Progenitor cell of endocrine pancreas (in vitro differentiated cells): ENCODE measurements at regions not wholly inside any gene's neighbourhood (a gene's known extent, or its start where the extent isn't known, plus 50 kb on each side); places are given as distances from the start of the nearest gene placed in this dataset.

Experiments
- DNase-seq: peaks from one replicate; pipeline ENCODE4 v3.0.0; 2021; ENCODE audit warnings: low spot score; ENCODE audit not compliant: unreplicated experiment
- H3K27ac Mint-ChIP-seq: 2 replicates; pipeline ENCODE4 v1.8.0; 2021; ENCODE audit warnings: mild to moderate bottlenecking, moderate library complexity, mixed read lengths
- H3K27me3 Mint-ChIP-seq: 2 replicates; pipeline ENCODE4 v1.8.0; 2021; ENCODE audit warnings: mixed read lengths
- H3K36me3 Mint-ChIP-seq: 2 replicates; pipeline ENCODE4 v1.8.0; 2022; ENCODE audit warnings: mixed read lengths; ENCODE audit not compliant: insufficient read depth
- H3K4me1 Mint-ChIP-seq: 2 replicates; pipeline ENCODE4 v1.8.0; 2021; ENCODE audit warnings: low read depth, mixed read lengths
- H3K4me3 Mint-ChIP-seq: 2 replicates; pipeline ENCODE4 v1.8.0; 2021; ENCODE audit warnings: low read depth, mild to moderate bottlenecking, moderate library complexity, mixed read lengths
- H3K9me3 Mint-ChIP-seq: 2 replicates; pipeline ENCODE4 v1.8.0; 2021; ENCODE audit warnings: low read depth, mixed read lengths
- TF ChIP-seq, protein P1 (sequence below): fragments of 200-600 bp; sonication (generic); IDR thresholded peaks from one replicate; pipeline ENCODE4 v1.5.0; 2021; ENCODE audit warnings: antibody characterized with exemption, mild to moderate bottlenecking; ENCODE audit not compliant: unreplicated experiment

DNA sequence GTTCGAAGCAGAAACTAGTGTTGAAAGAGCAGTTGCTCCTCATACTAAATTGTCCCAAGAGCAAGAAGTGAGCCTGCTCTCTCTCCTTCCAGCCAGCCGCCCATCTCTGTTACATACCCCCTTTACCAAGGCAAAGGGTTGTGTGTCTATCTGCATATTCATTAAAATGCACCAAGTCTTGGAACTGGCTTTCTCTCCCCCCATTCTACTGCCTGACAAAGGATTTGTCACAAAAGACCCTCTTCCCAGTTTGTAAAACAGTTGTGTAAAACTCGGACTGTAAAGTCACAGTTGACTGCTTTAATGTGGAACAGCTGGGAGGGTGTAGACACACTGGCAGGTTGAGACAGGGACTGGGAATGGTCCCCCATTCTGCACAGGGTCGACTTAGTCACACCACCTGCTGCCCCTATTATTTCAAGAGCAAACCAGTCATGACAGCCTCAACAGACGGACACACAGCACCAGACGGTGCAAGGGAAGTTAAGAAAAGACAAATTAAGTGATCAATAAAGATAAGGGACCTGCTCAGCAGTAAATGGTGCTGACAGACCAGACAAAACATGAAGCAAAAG, 60.0 kb upstream of the HTATIP2 start:
- Mint-ChIP-seq H3K36me3 (no peaks in the 10 kb centered on the region), H3K4me1 (peaks cover 11% of the 10 kb centered on the region), H3K27me3 (peaks cover 17% of the 10 kb centered on the region), H3K9me3 (no peaks in the 10 kb centered on the region), H3K4me3 (no peak overlapping the region), H3K27ac (no peak overlapping the region)
- DNase-seq: no peak
- TF ChIP-seq, protein P1, sequence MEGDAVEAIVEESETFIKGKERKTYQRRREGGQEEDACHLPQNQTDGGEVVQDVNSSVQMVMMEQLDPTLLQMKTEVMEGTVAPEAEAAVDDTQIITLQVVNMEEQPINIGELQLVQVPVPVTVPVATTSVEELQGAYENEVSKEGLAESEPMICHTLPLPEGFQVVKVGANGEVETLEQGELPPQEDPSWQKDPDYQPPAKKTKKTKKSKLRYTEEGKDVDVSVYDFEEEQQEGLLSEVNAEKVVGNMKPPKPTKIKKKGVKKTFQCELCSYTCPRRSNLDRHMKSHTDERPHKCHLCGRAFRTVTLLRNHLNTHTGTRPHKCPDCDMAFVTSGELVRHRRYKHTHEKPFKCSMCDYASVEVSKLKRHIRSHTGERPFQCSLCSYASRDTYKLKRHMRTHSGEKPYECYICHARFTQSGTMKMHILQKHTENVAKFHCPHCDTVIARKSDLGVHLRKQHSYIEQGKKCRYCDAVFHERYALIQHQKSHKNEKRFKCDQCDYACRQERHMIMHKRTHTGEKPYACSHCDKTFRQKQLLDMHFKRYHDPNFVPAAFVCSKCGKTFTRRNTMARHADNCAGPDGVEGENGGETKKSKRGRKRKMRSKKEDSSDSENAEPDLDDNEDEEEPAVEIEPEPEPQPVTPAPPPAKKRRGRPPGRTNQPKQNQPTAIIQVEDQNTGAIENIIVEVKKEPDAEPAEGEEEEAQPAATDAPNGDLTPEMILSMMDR: no peak

DNA sequence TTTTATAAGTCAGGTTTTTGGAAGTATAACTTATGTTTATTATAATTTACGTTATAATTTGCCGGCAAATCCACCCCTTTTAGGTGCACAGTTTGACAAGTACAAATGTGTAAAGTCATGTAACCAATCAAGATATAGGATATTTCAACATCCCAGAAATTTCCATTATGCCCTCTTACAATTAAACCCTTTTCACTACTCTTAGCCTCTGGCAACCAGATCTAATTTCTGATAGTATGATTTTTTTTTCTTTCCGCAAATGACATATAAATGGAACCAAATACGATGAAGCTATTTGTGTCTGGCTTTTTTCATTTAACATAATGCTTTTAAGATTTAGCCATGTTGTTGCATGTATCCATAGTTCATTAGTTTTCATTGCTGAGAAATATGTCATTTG, 69.5 kb upstream of the HTATIP2 start:
- TF ChIP-seq, protein P1: no peak
- DNase-seq: no peak
- no peak overlapping the region for H3K27ac Mint-ChIP-seq
- H3K4me3 Mint-ChIP-seq: no peak overlapping the region
- peaks cover 15% of the 10 kb centered on the region for H3K27me3 Mint-ChIP-seq
- no peaks in the 10 kb centered on the region for H3K36me3 Mint-ChIP-seq
- H3K9me3 Mint-ChIP-seq: no peaks in the 10 kb centered on the region
- H3K4me1 Mint-ChIP-seq: peaks cover 9% of the 10 kb centered on the region

DNA sequence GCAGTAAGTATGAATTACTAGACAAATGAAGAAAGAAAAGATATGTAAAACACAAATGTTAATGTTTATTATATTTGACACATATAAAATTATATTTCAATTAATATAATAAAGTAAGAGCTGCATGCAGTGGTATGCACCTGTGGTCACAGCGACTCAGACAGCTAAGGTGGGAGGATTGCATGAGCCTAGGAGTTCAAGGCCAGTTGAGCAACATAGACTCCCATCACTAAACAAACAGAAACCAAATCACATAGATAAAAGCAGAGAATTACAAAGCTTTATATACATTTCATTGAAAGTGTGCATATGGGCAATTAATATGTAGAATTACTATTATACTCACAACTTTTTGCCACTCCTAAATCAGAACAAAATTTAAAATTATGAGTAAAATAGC, 70.0 kb upstream of the HTATIP2 start:
- peaks cover 17% of the 10 kb centered on the region for H3K27me3 Mint-ChIP-seq
- no peak for DNase-seq
- no peaks in the 10 kb centered on the region for H3K36me3 Mint-ChIP-seq
- H3K27ac Mint-ChIP-seq: no peak overlapping the region
- TF ChIP-seq, protein P1: no peak
- peaks cover 9% of the 10 kb centered on the region for H3K4me1 Mint-ChIP-seq
- no peak overlapping the region for H3K4me3 Mint-ChIP-seq
- no peaks in the 10 kb centered on the region for H3K9me3 Mint-ChIP-seq

DNA sequence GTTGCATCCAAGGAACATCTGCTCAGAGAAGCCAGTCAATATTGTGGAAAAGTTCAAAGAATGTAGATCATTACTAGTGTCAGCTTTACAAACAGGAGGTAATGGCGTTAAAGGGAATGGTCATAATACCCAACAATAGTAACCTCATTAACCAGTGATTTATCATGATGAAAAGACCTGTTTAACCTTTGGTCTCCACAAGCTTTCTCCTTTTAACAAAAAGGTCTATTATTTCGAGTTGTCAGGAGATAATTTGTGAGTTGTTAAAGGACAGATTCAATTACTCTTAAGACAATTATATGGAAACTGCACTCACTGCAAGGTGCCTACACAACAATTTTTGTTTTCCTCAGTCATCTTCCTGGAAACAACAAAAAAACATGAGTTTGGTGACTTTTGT, 73.8 kb upstream of the HTATIP2 start:
- no peak for DNase-seq
- H3K9me3 Mint-ChIP-seq: peaks cover 4% of the 10 kb centered on the region
- TF ChIP-seq, protein P1: no peak
- peaks cover 36% of the 10 kb centered on the region for H3K27me3 Mint-ChIP-seq
- peaks cover 9% of the 10 kb centered on the region for H3K4me1 Mint-ChIP-seq
- H3K4me3 Mint-ChIP-seq: no peak overlapping the region
- no peak overlapping the region for H3K27ac Mint-ChIP-seq
- no peaks in the 10 kb centered on the region for H3K36me3 Mint-ChIP-seq

DNA sequence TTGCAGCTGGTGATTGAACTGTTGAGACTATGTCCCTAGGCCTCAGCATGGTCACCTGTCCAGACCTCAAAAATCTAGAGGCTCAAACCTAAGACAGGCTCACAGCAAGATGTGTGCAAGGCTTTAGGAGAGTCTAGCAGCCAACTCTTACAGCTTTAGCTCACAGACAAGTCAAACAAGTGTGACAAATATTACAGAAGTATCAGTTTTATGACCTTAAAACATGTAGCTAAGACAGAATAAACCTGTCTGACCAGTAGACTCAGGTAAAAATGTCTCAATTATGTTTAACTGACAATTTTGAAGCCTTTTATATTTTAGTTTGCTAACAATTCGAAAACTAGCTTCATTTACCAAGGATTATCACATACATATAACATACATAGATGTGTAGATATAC, 80.0 kb upstream of the HTATIP2 start:
- Mint-ChIP-seq H3K4me1 (no peaks in the 10 kb centered on the region), H3K9me3 (peaks cover 4% of the 10 kb centered on the region), H3K36me3 (no peaks in the 10 kb centered on the region), H3K27me3 (peaks cover 33% of the 10 kb centered on the region), H3K27ac (no peak overlapping the region), H3K4me3 (no peak overlapping the region)
- DNase-seq: no peak
- TF ChIP-seq, protein P1: no peak
